ENCODE measurements at regions not wholly inside any gene's neighbourhood (a gene's known extent, or its start where the extent isn't known, plus 50 kb on each side); places are given as distances from the start of the nearest gene placed in this dataset.
"Not testable (repeated sequence)": the region's sequence is repeated elsewhere in the genome, so short reads cannot be mapped to it uniquely, and the experiment has no call there.

DNA sequence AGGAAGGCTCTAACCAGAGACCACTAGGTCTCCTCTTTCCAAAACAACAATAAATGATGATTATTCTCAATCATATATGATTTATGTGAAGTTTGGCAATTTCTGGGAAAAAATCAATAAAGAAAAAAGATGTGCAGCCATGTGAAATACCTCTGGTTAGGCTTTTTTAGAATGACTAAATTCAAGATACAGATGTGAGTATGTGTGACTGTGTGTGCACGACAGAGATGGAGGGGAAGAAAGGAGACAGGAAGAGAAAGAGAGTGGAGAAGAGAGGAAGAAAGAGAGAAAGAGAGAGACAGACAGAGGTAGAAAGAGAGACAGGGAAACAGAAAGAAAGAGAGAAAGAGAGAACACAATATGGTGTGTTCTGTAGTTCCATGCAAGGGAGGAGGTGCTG is 558.6 kb upstream of the CDH5 start:
- DNase-seq, result no peak
- Mint-ChIP-seq H3K27me3 (ENCODE audit: insufficient read depth) (peaks cover 8% of the 10 kb centered on the region), H3K4me3 (no peak overlapping the region), H3K4me1 (ENCODE audit: low read depth) (no peaks in the 10 kb centered on the region), H3K36me3 (ENCODE audit: low read depth) (no peaks in the 10 kb centered on the region), H3K9me3 (no peaks in the 10 kb centered on the region), H3K27ac (no peak overlapping the region)
- TF ChIP-seq, protein P1, sequence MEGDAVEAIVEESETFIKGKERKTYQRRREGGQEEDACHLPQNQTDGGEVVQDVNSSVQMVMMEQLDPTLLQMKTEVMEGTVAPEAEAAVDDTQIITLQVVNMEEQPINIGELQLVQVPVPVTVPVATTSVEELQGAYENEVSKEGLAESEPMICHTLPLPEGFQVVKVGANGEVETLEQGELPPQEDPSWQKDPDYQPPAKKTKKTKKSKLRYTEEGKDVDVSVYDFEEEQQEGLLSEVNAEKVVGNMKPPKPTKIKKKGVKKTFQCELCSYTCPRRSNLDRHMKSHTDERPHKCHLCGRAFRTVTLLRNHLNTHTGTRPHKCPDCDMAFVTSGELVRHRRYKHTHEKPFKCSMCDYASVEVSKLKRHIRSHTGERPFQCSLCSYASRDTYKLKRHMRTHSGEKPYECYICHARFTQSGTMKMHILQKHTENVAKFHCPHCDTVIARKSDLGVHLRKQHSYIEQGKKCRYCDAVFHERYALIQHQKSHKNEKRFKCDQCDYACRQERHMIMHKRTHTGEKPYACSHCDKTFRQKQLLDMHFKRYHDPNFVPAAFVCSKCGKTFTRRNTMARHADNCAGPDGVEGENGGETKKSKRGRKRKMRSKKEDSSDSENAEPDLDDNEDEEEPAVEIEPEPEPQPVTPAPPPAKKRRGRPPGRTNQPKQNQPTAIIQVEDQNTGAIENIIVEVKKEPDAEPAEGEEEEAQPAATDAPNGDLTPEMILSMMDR (IDR thresholded peaks at IDR 0.05), result no peak

DNA sequence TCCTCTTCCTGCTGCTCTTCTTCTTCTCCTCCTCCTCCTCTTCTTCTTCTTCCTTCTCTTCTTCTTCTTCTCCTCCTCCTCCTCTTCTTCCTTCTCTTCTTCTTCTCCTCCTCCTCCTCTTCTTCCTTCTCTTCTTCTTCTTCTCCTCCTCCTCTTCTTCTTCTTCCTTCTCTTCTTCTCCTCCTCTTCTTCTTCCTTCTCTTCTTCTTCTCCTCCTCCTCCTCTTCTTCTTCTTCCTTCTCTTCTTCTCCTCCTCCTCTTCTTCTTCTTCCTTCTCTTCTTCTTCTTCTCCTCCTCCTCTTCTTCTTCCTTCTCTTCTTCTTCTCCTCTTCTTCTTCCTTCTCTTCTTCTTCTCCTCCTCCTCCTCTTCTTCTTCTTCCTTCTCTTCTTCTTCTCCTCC is 560.8 kb upstream of the CDH5 start:
- not testable (repeated sequence) for H3K4me1 Mint-ChIP-seq (ENCODE audit: low read depth)

DNA sequence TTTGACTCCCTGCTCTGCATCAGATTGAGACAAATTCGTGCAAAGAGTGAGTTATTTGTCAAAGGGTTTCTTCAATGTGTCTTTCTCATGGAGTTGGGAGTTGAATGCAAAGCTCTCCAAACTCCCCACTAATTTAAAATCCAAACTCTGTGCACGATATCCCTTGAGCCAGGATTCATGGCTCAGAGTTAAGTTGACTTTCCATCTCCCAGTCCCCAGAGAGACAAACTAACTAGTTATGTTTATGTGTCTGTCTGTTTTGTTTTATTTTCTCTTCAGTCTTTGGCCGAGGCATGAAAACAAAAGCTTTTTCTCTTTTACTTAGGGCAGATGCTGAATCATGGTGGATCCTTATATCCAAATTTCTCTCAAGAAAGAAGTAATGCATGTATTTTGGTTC is 570.0 kb upstream of the CDH5 start:
- H3K9me3 Mint-ChIP-seq, result no peaks in the 10 kb centered on the region
- H3K27me3 Mint-ChIP-seq (ENCODE audit: insufficient read depth), result peaks cover 25% of the 10 kb centered on the region
- DNase-seq, result no peak
- no peak overlapping the region for H3K4me3 Mint-ChIP-seq
- no peaks in the 10 kb centered on the region for H3K4me1 Mint-ChIP-seq (ENCODE audit: low read depth)
- H3K27ac Mint-ChIP-seq, result no peak overlapping the region
- H3K36me3 Mint-ChIP-seq (ENCODE audit: low read depth), result no peaks in the 10 kb centered on the region
- TF ChIP-seq, protein P1 (IDR thresholded peaks at IDR 0.05), result no peak

More for the DNA sequence above, 560.8 kb upstream of the CDH5 start:
- not testable (repeated sequence) for H3K27ac Mint-ChIP-seq; H3K36me3 Mint-ChIP-seq (ENCODE audit: low read depth); H3K4me3 Mint-ChIP-seq; H3K27me3 Mint-ChIP-seq (ENCODE audit: insufficient read depth); DNase-seq; H3K9me3 Mint-ChIP-seq

DNA sequence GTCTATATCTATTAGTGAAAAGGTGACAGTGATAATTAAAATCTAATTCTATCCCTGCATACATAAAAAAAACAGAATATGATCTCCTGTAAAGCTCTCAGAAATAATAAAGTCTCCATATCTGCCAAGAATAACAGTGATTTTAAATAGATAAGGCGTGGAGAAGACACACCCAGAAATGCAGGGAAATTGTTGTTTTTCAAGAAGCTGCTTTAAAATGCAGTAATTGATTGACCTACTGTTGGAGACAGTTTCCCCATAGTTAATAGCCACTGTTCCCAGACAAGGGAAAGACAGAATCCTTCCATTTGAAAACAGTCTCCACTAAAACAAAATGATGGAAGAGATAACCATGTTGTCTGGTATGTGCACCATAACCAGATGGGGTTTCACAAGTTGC is 571.5 kb upstream of the CDH5 start:
- H3K9me3 Mint-ChIP-seq, result no peaks in the 10 kb centered on the region
- H3K36me3 Mint-ChIP-seq (ENCODE audit: low read depth), result no peaks in the 10 kb centered on the region
- no peak overlapping the region for H3K4me3 Mint-ChIP-seq
- TF ChIP-seq, protein P1 (IDR thresholded peaks at IDR 0.05), result no peak
- no peak overlapping the region for H3K27ac Mint-ChIP-seq
- H3K27me3 Mint-ChIP-seq (ENCODE audit: insufficient read depth), result peaks cover 29% of the 10 kb centered on the region
- H3K4me1 Mint-ChIP-seq (ENCODE audit: low read depth), result no peaks in the 10 kb centered on the region
- DNase-seq, result no peak

DNA sequence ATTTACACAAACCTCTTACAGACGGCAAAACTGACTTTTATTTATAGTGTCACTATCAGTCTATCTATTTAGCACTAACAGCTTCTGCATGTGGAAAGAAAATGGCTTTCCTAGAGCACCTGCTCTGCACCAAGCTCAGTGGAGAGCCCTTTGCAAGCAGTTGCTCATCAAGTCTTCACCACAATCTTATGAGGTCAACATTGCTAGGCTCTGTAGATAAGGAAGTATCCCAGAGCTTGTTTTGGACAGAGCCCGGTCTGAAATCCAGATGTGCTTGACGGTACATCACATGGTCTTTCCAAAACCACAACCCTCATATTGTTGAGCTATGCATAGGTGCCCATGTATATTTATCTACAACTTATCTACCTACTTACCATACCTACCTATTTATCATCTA is 572.7 kb upstream of the CDH5 start:
- no peak for DNase-seq
- no peaks in the 10 kb centered on the region for H3K36me3 Mint-ChIP-seq (ENCODE audit: low read depth)
- TF ChIP-seq, protein P1 (IDR thresholded peaks at IDR 0.05), result no peak
- H3K4me1 Mint-ChIP-seq (ENCODE audit: low read depth), result no peaks in the 10 kb centered on the region
- peaks cover 29% of the 10 kb centered on the region for H3K27me3 Mint-ChIP-seq (ENCODE audit: insufficient read depth)
- H3K9me3 Mint-ChIP-seq, result no peaks in the 10 kb centered on the region
- no peak overlapping the region for H3K27ac Mint-ChIP-seq
- no peak overlapping the region for H3K4me3 Mint-ChIP-seq

DNA sequence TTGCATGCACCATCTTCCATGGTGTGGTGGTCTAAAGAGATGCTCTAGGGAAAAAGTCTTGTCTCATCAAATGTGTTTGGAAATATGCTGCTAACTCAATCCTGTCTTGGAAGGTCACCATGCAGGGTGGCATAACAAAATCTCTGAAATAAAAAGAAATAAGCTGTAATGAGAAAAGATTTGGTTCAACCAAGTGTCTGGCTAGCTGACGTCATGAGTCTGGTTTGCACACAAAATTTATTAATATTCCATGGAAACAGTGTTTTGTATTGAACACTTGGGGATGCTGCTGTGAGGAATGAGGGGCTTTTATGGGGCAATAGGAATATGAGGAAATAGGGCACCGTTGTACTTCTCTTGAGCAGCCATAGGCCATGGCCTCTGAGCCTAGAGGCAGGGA is 575.7 kb upstream of the CDH5 start:
- Mint-ChIP-seq H3K4me3 (no peak overlapping the region), H3K27ac (no peak overlapping the region), H3K36me3 (ENCODE audit: low read depth) (no peaks in the 10 kb centered on the region), H3K9me3 (no peaks in the 10 kb centered on the region), H3K4me1 (ENCODE audit: low read depth) (no peaks in the 10 kb centered on the region), H3K27me3 (ENCODE audit: insufficient read depth) (peaks cover 12% of the 10 kb centered on the region)
- TF ChIP-seq, protein P1 (IDR thresholded peaks at IDR 0.05), result no peak
- no peak for DNase-seq
